Dermis blood vessel endothelial cell (primary cell): ENCODE measurements at regions not wholly inside any gene's neighbourhood (a gene's known extent, or its start where the extent isn't known, plus 50 kb on each side); places are given as distances from the start of the nearest gene placed in this dataset.
"Not testable (repeated sequence)": the region's sequence is repeated elsewhere in the genome, so short reads cannot be mapped to it uniquely, and the experiment has no call there.

Experiments
- DNase-seq: peaks from one replicate; pipeline ENCODE4 v3.0.0; 2010

GRCh38 chr14:84969501-84969900, 560.4 kb upstream of the FLRT2 start:
- DNase-seq = no peak

GRCh38 chr14:84975241-84975902, 554.6 kb upstream of the FLRT2 start:
- no peak for DNase-seq

DNA sequence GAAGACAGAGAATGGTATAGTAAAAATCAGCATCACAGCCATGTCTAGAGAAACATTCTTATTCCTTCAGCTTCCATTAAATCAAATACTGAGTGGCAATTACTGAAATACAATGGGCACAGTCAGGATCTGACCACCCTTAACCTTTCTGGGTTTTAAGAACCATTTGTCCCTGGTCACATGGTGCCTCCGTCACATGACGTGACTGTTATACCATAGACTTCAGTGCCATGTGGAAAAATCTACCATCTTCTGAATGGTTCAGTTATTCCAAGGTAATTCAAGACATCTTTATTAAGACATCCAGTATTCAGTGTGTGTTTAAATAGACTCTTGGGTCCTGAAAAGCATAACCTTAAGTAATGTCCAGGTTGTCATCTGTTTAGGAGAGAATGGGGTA, 553.1 kb upstream of the FLRT2 start:
- no peak for DNase-seq

DNA sequence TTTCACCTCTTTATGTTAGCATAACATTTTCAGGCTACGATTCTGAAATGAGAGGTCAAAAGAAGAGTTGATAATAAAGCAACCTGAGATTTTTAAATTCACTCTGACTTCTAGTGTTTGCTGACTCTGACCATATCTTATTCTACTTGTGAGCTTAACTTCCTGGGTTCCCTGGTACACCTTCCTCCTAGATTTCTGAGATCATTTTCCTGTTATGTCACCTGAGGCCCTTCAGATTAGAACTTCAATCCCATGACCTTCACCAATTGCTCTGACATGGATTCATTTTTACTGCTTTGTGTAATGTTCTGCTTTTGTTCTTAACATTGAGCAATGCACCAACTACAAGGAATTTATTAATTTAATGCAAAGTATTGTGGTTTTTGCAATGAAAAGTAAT, 542.9 kb upstream of the FLRT2 start:
- DNase-seq = no peak

DNA sequence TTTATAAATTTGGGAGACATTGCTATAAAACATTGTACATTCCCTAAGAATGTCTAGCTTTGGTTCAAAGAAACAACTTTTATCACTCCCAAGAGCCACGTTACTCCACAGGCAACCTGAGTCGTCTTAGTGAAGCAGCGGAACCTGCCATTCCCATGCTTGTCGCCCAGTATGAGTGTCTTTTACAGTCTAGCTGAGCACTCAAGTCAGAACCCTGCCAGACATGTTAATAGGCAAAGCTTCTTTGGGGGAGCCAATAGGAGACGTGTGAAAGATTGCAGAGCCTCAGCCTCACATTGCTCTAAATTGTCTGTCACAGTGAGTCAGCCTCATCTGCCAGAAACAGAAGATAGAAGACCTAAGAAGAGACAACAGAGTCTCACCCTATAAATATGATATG, 541.6 kb upstream of the FLRT2 start:
- DNase-seq = no peak

DNA sequence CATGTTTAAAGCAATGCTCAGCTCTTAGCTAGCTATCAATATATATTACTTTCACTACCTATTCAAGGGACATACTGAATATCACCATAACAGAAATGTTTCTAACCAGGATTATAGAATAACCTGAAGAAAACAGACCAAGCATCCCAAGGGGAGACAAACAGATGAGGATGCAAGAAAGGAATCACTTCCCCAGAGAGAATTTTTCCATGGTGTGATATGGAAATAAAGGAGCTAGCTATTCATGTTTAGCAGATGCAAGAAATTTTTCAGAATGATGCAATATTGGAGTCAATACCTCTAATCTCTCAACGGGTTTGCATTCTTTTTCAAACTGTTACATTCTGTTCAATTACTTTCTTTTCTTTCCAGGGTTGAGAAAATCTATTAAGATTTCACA, 538.9 kb upstream of the FLRT2 start:
- no peak for DNase-seq

DNA sequence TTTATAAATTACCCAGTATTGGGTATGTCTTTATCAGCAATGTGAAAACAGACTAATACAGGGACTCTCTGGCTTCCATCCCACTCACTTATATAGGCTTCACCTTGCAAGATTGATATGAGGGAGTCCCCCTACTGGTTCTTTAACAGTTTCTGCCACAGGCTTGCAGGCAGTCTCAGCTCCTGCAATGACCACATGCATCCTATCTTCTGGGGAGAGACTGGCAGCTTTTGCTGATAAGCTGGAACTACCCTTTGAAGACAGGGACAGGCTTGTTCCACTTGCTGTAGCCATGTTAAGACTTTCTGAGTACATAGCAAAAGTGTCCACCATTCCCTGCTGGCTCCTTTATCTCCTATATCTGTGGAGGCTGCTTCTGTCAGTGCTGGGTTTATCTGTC, 531.7 kb upstream of the FLRT2 start:
- DNase-seq = no peak

DNA sequence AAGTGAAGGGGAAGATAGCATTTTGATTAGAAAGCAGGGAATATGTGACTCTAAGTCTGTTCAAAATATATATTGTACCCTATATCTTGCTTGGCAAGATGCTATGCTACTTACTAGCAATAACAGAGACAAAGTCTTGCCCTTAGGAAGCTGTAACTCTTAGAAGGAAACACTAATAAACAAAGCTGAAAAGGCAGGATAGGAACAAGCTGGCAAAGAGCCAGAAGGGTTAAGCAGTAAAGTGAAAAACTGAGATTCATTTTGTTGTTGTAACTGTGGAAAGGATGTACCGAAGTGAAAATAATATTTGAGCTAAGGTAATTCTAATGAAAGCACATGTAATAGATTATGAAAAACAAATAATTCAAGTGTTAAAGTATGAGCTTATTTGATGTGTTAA, 527.1 kb upstream of the FLRT2 start:
- DNase-seq = peak; percentile 50

DNA sequence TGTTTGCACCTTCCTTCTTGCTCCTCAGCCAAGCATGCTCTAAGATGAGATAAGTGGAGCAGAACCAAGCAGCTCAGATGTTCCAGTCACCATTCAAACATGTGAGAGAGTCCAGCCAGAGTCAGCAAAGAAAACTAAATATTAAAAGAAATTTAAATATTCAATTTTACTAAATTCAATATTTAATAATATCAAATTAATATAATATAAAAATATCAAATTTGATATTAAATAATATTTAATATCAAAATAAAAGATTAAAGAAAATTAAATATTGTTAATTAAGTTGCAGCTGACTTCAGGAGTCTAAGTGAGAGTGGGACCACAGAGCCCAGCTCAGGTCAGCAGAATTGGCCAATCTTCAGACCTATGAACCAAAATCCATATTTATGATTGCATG, 526.1 kb upstream of the FLRT2 start:
- no peak for DNase-seq

DNA sequence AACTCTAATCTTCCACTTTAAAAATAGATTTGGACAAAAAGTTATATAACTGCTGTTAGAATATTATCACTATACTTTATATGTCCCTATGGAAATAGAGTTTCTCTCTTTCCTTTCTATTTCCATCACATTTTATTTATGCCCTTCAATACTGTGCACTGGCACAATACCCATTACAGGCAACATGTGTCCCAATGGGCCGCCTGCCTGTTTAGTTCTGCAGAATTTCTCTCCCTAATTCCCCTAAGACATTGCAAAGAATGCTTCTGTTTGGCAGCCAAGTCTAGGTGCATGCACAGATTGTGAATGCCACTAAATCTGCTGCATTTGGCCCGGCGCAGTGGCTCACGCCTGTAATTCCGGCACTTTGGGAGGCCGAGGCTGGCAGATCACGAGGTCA, 520.4 kb upstream of the FLRT2 start:
- no peak for DNase-seq

DNA sequence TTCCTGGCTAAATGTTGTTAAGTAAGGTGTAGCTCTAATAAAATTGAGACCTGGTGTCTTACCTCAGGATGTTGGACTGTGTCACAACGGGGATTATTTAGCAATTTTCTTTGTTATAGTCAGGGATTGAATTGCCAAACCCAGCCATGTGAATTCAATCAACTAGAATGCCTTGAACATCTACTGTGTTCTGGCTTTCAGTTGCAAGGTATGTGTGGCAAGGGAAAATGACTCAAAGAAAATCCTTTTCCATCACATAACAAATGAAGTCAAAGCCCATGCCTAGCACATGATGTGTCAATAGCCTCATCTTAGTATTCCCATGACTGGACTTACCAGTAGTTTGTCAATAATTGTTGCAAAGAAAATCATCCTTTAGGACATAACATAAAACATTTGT, 519.8 kb upstream of the FLRT2 start:
- DNase-seq = no peak

- peak; percentile 7 for DNase-seq
Measured at GRCh38 chr14:85016496-85016895, 513.4 kb upstream of the FLRT2 start.

GRCh38 chr14:85023866-85024265, 506.1 kb upstream of the FLRT2 start:
- DNase-seq = not testable (repeated sequence)

DNA sequence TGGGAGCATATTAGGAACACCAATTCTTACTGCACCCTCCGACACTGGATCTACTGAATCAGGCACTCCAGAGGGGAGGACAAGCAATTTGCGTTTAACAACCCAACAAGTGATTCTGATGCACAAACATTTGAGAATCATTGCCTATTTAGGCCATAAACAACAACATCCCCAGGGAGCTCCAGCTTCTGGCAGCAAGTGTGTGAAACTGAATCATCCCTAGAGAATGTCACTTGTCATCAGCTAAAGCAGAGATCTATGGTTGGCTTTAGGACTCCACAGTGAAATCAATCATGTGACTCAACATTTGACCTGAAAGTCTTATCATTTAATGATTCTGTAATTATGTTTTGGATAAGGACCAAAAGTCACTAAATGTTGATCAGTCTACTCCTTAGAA, 505.0 kb upstream of the FLRT2 start:
- no peak for DNase-seq

DNA sequence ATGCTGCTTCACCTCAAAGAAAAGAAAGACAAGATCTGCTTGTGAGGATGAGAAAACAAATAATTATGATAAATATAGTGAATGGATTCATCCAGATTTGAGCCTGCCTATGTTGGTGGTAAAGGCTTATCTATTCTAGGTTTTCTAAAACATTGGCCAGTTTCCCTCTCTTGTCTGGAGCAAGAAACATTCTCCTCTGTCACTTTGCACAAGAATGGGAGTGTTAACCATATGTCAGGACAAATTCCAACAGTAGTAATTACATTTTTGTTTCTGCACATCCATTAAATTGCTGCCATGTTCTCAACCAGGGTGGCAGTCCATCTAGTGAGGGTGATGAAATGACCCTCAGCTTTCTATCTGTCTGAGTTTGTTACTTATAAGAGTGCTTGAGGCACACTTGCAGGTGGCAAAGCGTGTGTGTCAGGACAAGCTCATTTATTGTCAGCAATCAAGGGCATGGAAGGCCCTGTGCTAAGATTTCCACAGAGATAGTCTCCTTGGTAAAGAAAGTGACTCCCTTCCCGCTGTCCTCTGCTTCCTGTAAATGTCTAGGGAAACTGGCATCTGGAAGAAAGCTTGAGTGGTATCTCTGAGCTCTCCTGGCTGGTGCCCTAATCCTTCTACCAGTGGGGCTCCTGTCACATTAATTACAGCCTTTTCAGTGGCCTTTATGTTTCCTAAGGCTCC, 502.1 kb upstream of the FLRT2 start:
- DNase-seq = no peak

DNA sequence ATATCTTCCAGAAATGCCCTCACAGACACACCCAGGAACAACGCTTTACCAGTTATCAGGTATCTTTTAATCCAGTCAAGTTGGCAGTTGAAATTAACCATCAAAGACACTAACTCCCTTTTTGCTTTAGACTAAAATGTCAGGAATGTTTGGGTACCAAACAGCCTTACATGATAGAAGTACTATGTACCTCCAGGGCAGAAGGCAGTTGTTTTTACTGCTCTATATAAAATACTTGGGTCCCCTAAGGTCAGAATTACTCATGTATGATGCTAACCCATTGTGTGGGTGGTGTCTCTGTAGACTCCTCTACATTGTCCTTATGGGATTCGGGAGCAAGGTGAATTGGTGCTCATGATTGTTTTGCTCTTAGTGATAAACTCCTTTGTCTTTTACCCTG, 492.5 kb upstream of the FLRT2 start:
- no peak for DNase-seq

DNA sequence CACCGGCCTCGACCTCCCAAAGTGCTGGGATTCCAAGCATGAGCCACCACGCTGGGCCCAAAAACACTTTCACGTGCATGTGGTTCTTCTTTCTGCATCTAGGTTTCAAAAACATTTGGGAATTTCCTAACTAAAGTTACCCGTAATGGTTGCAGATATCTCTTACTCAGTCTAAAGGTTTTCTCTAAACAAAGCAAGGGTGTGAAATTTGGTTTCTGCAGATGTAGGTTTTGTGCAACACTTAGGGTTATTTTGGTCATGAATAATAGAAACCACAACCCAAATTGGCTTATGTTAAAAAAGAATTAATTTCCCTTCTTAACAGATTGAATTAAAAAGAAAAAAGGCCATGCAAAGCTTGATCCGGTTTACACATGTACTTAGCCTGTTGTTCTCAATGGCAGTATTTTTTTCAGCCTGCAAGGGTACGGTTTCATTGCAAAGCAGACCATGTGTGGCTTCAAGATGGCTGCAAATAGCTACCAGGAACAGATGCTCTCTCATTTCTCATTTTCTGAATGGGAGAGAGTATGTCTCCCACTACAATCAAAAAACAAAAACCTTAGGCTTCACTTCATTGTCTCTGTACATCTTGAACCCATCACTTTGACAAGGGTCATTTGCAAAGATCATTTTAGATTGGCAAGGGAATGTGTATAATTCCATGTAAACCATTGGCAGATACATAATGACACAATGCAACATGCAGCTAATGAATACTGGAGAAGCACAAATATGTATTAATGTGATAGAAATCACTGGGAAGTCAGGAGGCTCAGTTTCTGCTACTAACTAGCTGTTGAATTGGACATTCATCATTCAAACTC, 491.2 kb upstream of the FLRT2 start:
- no peak for DNase-seq

DNA sequence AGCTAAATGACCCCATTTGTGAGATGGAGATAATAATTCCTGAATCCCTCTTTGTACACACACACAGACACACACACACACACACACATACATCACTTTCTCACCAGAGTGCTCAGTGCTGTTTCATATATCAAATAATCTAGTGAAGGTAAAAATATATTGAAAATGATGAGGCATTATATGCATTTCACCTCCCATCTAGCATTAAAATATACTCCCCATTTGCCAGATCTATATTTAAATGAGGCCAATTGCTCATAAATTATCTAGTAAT, 490.7 kb upstream of the FLRT2 start:
- no peak for DNase-seq

DNA sequence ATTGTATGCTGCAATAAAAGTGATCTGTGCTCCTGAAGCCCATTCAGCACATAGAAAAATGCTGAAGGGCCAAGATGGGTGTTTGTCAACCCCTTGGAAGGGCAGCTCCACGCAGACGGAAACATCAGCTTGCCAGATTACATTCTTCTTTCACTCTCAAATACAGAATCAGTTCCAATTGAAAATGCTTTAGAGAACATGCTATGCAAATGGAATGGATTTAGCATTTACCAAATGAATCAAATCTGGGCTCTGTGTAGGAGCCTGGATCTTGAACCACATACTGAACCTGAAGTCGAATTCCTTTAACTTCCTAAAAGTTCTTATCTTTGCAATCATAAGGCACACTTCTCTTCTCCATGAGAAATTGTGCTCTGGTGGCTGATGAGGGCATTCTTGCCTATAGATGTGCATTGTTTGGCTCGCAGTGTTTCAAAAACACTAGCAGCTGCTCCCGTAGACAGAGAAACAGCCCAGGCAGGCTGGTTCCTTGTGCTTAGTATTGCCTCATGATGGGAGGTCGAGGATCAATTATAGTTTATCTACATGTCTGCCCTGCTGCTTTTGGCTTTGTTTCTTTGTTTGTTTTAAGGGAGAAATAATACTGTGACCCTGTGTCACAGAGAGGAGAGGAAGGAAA, 489.8 kb upstream of the FLRT2 start:
- no peak for DNase-seq

DNA sequence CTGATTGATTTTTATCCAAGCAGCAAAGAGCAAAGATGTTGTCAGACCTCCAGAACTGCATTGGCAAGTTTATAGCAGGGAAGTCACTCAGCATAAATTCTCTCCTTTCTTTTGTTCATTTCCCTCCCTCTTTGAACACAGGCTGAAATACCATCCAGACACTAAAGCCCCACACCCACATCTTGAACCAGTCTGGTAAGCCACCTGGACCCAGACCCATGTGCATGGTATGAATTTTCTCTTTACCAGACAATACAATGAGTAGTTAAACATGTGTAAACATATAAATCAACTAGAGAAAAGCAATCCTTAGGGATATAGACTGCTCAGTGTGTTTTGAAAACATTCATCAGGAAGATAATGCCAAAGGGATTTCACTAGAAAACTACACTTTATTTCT, 488.3 kb upstream of the FLRT2 start:
- DNase-seq = no peak

DNA sequence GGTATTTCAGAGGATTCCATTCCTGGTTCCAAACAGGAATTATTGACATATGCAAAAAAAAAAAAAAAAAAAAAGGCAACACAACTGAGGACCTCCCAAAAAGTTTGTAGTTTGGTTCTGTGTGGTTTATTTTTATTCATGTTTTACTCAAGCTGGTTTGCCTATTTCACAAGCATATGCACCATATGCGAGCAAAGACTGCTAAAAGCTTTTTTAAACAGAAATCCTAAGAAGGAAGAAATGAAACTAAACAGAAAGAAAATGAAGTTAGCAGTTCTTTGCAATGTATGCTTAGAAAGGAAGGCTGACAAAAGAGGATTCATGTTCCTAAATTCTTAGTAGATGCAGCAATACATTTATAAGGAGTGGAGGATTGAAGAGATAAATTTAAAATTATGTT, 487.6 kb upstream of the FLRT2 start:
- DNase-seq = no peak

- DNase-seq = no peak
Measured at GRCh38 chr14:85050180-85050579, 479.8 kb upstream of the FLRT2 start.

DNA sequence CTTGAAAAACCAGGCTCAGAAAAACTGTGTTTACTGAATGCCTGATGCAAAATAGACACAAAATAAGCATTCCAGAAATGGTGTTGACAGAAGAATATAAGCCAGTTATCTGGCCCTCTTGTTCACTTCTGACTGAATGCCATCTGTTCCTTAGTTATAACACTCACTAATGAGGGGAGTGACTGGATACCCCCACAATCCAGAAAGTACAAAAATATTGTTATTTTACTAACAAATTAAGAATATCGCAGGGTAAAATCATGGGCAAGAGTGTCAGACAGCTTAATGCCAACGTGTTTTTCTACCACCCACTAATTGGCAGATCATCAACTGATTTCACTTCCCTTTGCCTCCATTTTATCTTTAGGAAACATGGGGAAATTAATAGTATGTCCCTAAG, 477.3 kb upstream of the FLRT2 start:
- no peak for DNase-seq

DNA sequence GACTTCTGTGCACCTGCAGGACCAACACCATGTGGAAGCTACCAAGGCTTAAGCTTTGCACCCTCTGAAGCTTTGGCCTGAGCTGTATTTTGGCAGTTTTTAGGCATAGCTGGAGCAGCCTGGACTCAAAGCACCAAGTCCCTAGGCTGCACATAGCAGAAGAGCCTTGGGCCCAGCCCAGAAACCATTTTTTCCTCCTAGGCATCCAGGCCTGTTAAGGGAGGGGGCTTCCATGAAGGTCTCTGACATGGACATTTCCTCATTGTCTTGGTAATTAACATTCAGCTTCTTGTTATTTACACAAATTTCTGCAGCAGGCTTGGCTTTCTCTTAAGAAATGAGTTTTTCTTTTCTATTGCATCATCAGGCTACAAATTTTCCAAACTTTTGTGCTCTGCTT, 475.8 kb upstream of the FLRT2 start:
- no peak for DNase-seq
